ENCODE measurements at regions not wholly inside any gene's neighbourhood (a gene's known extent, or its start where the extent isn't known, plus 50 kb on each side); places are given as distances from the start of the nearest gene placed in this dataset.

DNA sequence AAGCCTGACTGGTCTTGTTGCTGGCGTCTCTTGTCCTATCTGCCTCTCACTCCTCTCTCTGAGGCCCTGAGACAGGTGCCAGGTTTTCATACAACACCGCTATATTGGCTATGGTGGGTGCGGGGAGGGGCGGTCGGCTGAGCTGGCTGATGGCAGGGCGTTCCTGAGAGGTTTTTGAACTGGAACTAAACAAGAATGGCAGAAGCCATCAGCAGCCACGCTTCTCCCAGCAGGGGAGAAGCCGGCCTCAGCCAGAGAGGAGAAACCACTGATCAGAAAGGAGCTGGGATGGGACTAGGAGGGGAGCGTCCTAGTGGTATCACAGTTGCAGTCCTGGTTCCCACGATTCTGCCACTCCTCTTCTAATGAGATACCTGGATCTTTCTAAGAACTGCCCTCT, 89.9 kb upstream of the PRR23E start:
- TF ChIP-seq, protein P1, sequence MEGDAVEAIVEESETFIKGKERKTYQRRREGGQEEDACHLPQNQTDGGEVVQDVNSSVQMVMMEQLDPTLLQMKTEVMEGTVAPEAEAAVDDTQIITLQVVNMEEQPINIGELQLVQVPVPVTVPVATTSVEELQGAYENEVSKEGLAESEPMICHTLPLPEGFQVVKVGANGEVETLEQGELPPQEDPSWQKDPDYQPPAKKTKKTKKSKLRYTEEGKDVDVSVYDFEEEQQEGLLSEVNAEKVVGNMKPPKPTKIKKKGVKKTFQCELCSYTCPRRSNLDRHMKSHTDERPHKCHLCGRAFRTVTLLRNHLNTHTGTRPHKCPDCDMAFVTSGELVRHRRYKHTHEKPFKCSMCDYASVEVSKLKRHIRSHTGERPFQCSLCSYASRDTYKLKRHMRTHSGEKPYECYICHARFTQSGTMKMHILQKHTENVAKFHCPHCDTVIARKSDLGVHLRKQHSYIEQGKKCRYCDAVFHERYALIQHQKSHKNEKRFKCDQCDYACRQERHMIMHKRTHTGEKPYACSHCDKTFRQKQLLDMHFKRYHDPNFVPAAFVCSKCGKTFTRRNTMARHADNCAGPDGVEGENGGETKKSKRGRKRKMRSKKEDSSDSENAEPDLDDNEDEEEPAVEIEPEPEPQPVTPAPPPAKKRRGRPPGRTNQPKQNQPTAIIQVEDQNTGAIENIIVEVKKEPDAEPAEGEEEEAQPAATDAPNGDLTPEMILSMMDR (IDR thresholded peaks at IDR 0.05) = no peak
- no peaks in the 10 kb centered on the region for H3K4me1 Mint-ChIP-seq
- POLR2A ChIA-PET = no interaction called here
- no peak overlapping the region for H3K4me3 Mint-ChIP-seq
- no peaks in the 10 kb centered on the region for H3K36me3 Mint-ChIP-seq (ENCODE audit: low read depth)
- ATAC-seq (ENCODE audit: low read depth) (no peak), DNase-seq (no peak)
- H3K27ac Mint-ChIP-seq = no peak overlapping the region
- H3K27me3 Mint-ChIP-seq = peaks cover 7% of the 10 kb centered on the region
- intact Hi-C loops (cut with micrococcal nuclease) = no loop called here
- CTCF ChIA-PET = no interaction called here
- no peaks in the 10 kb centered on the region for H3K9me3 Mint-ChIP-seq

- no peak for ATAC-seq (ENCODE audit: low read depth)
- Mint-ChIP-seq H3K27me3 (peaks cover 7% of the 10 kb centered on the region), H3K27ac (no peak overlapping the region), H3K4me1 (no peaks in the 10 kb centered on the region), H3K36me3 (ENCODE audit: low read depth) (no peaks in the 10 kb centered on the region), H3K4me3 (no peak overlapping the region), H3K9me3 (no peaks in the 10 kb centered on the region)
- ChIA-PET CTCF (no interaction called here), POLR2A (no interaction called here)
- TF ChIP-seq, protein P1 (IDR thresholded peaks at IDR 0.05) = no peak
- intact Hi-C loops (cut with micrococcal nuclease) = no loop called here
- DNase-seq = no peak
Measured at GRCh38 chr3:127104586-127104985, 88.3 kb upstream of the PRR23E start.

DNA sequence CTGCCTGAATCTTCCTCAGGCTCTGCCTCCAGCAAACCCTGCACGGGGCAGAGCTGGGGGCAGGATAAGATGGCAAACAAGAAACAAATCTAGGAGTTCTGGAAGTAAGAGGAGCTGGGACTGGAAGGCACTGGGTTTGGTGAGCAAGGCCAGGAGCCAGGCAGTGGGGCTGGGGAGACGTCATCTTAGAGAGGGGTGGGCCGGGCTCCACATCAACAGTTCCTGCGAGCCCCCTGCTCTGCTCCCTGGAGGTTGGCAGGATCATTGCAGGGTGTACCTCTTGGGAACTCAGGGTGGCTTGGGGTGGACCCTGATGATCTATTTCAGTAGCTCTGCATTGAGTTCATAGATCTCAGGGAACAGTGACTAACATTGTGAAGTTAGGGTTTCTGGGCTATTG, 87.3 kb upstream of the PRR23E start:
- CTCF ChIA-PET = no interaction called here
- no peak overlapping the region for H3K27ac Mint-ChIP-seq
- H3K9me3 Mint-ChIP-seq = no peaks in the 10 kb centered on the region
- H3K27me3 Mint-ChIP-seq = peaks cover 7% of the 10 kb centered on the region
- no peaks in the 10 kb centered on the region for H3K36me3 Mint-ChIP-seq (ENCODE audit: low read depth)
- POLR2A ChIA-PET = no interaction called here
- intact Hi-C loops (cut with micrococcal nuclease) = no loop called here
- TF ChIP-seq, protein P1 (IDR thresholded peaks at IDR 0.05) = no peak
- H3K4me1 Mint-ChIP-seq = no peaks in the 10 kb centered on the region
- ATAC-seq (ENCODE audit: low read depth) (no peak), DNase-seq (no peak)
- H3K4me3 Mint-ChIP-seq = no peak overlapping the region

- ATAC-seq (ENCODE audit: low read depth) = no peak
- H3K27ac Mint-ChIP-seq = no peak overlapping the region
- intact Hi-C loops (cut with micrococcal nuclease) = no loop called here
- H3K27me3 Mint-ChIP-seq = peaks cover 4% of the 10 kb centered on the region
- H3K9me3 Mint-ChIP-seq = peaks cover 2% of the 10 kb centered on the region
- no peak for DNase-seq
- no peaks in the 10 kb centered on the region for H3K36me3 Mint-ChIP-seq (ENCODE audit: low read depth)
- TF ChIP-seq, protein P1 (IDR thresholded peaks at IDR 0.05) = no peak
- H3K4me3 Mint-ChIP-seq = no peak overlapping the region
- CTCF ChIA-PET = no interaction called here
- POLR2A ChIA-PET = no interaction called here
- H3K4me1 Mint-ChIP-seq = no peaks in the 10 kb centered on the region
Measured at GRCh38 chr3:127106053-127106452, 86.9 kb upstream of the PRR23E start.

DNA sequence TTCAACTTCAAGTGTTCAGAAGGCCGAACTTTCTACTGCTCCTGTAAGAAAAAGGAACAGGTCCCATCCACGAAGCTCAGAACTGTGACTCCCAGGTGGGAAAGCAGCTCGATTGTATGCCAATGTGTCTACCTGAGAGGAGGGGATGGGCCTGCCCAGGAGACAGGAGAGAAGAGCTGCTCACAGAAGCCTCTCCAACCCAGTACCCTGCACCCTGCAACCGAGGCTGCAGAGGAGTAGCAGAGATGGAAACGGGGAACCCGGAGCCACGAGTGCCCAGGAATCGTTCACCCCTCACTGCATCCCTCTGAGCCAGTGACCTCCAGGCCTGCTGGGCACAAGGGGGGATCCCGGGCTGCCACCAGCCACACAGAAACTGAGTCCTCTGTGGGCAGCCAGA, 86.5 kb upstream of the PRR23E start:
- no peaks in the 10 kb centered on the region for H3K4me1 Mint-ChIP-seq
- H3K36me3 Mint-ChIP-seq (ENCODE audit: low read depth) = no peaks in the 10 kb centered on the region
- no peak for ATAC-seq (ENCODE audit: low read depth)
- TF ChIP-seq, protein P1 (IDR thresholded peaks at IDR 0.05) = no peak
- no peak for DNase-seq
- H3K27me3 Mint-ChIP-seq = peaks cover 4% of the 10 kb centered on the region
- ChIA-PET CTCF (no interaction called here), POLR2A (no interaction called here)
- H3K9me3 Mint-ChIP-seq = peaks cover 2% of the 10 kb centered on the region
- no peak overlapping the region for H3K27ac Mint-ChIP-seq
- H3K4me3 Mint-ChIP-seq = no peak overlapping the region
- intact Hi-C loops (cut with micrococcal nuclease) = no loop called here
